K562 (cell line): ENCODE measurements at regions not wholly inside any gene's neighbourhood (a gene's known extent, or its start where the extent isn't known, plus 50 kb on each side); places are given as distances from the start of the nearest gene placed in this dataset.

Experiments
- ATAC-seq: fragments of 200-7000 bp; cut with Tn5 transposase; 3 replicates; pipeline ENCODE4 v1.9.1; 2020; ENCODE audit warnings: moderate library complexity
- BruUV-seq: library from RNA; stranded (reverse); fragments of 400-500 nt; replicated peaks from 2 replicates; lab custom pipeline; 2021; lab: Mats Ljungman, UMichigan
- CTCF ChIA-PET: fragments of 300-600 bp; formaldehyde crosslinking; extraction: SDS; loops from one replicate; lab custom pipeline; 2021; ENCODE audit warnings: low intra/inter-chr PET ratio; lab: Yijun Ruan, JAX
- POLR2A ChIA-PET: fragments of 300-600, 350-650 bp; sonication (Branson Sonifier 250); formaldehyde crosslinking; extraction: SDS; loops from one replicate; lab custom pipeline; 2021; ENCODE audit warnings: antibody characterized with exemption, inconsistent platforms; lab: Yijun Ruan, JAX
- DNase-seq, 4 experiments: peaks; one replicate each; pipeline versions ENCODE4 v3.0.0 to v3.0.0-alpha.2; 2011 to 2018; ENCODE audit warnings: low spot score in 3 of 4, mixed read lengths in 3 of 4; ENCODE audit errors: extremely low read depth in 1 of 4
- FAIRE-seq: peaks from 2 replicates; lab custom pipeline; 2011; peaks lifted over from hg19 to GRCh38; lab: Jason Lieb, UNC
- H2AFZ ChIP-seq: 2 replicates; pipeline ENCODE4 v1.6.0; 2011; ENCODE audit warnings: low read depth, low read length, control low read depth, inconsistent platforms
- H3K27ac ChIP-seq: fragments of 200-600 bp; 3 replicates; pipeline ENCODE4 v1.8.0; 2011; ENCODE audit warnings: low read depth, mild to moderate bottlenecking, control low read depth, inconsistent platforms, low read length, moderate library complexity, mixed read lengths; ENCODE audit errors: extremely low read depth
- H3K27me3 ChIP-seq, 2 experiments: fragments of 300-600 bp in 1 of 2; 2 replicates in 1 of 2; 3 replicates in 1 of 2; pipeline versions ENCODE4 v1.6.0 to v1.8.0; 2011; ENCODE audit warnings: inconsistent platforms in 2 of 2, low read length in 2 of 2, mild to moderate bottlenecking in 1 of 2, mixed read lengths in 1 of 2, moderate library complexity in 1 of 2; ENCODE audit not compliant: control insufficient read depth in 2 of 2, insufficient read depth in 2 of 2
- H3K36me3 ChIP-seq: fragments of 300-600 bp; 3 replicates; pipeline ENCODE4 v1.8.0; 2011; ENCODE audit warnings: mild to moderate bottlenecking, low read length, inconsistent platforms; ENCODE audit not compliant: control insufficient read depth, insufficient read depth
- H3K4me1 ChIP-seq, 2 experiments: fragments of 200-600 bp in 1 of 2; replicated peaks in 1 of 2; 2 replicates in 1 of 2; 3 replicates in 1 of 2; pipeline versions ENCODE4 v1.5.1 to v1.8.0; 2011; ENCODE audit warnings: inconsistent platforms in 2 of 2, low read length in 2 of 2, mild to moderate bottlenecking in 1 of 2, mixed read lengths in 1 of 2, moderate library complexity in 1 of 2; ENCODE audit not compliant: control insufficient read depth in 2 of 2, insufficient read depth in 2 of 2
- H3K4me2 ChIP-seq: 2 replicates; pipeline ENCODE4 v1.6.1; 2011; ENCODE audit warnings: low read length, control low read depth, inconsistent platforms, mixed read lengths; ENCODE audit not compliant: insufficient read depth
- H3K4me3 ChIP-seq: fragments of 200-600 bp; sonication (generic), shearing (Covaris generic); 2 replicates; pipeline ENCODE4 v1.5.1; 2016; ENCODE audit warnings: control low read depth, inconsistent platforms
- H3K79me2 ChIP-seq: fragments of 200-600 bp; 3 replicates; pipeline ENCODE4 v1.8.0; 2011; ENCODE audit warnings: low read length, inconsistent platforms; ENCODE audit not compliant: control insufficient read depth, insufficient read depth
- H3K9ac ChIP-seq, 2 experiments: 2 replicates each; pipeline versions ENCODE4 v1.6.0 to v1.6.1; 2011; ENCODE audit warnings: low read depth in 2 of 2, low read length in 2 of 2, control low read depth in 1 of 2, inconsistent platforms in 1 of 2, mild to moderate bottlenecking in 1 of 2, mixed read lengths in 1 of 2; ENCODE audit not compliant: insufficient read depth in 1 of 2
- H3K9me1 ChIP-seq: one replicate; pipeline ENCODE4 v1.6.0; 2011; ENCODE audit warnings: inconsistent platforms, mild to moderate bottlenecking, low read length, moderate library complexity; ENCODE audit not compliant: control insufficient read depth, insufficient read depth
- H3K9me3 ChIP-seq: replicated peaks from 2 replicates; pipeline ENCODE4 v1.5.1; 2011; ENCODE audit warnings: low read depth, low read length, inconsistent platforms; ENCODE audit not compliant: control insufficient read depth, insufficient read depth
- H4K20me1 ChIP-seq: replicated peaks from 2 replicates; pipeline ENCODE4 v1.6.1; 2011; ENCODE audit warnings: low read length, inconsistent platforms, mixed read lengths; ENCODE audit not compliant: control insufficient read depth, insufficient read depth
- NR1H2 ChIP-seq: sonication (generic); formaldehyde crosslinking; IDR thresholded peaks from 2 replicates; pipeline ENCODE4 v1.4.0; 2020; ENCODE audit warnings: mild to moderate bottlenecking, missing genetic modification reagents
- TRIM28 ChIP-seq: fragments of 450-650 bp; IDR thresholded peaks from 2 replicates; pipeline ENCODE4 v1.6.1; 2017
- ZFP30 ChIP-seq: fragments of 250-450 bp; sonication (Bioruptor Pico); IDR thresholded peaks from 2 replicates; pipeline ENCODE4 v1.8.0; 2022; ENCODE audit warnings: moderate library complexity, mild to moderate bottlenecking, inconsistent platforms, borderline replicate concordance
- ZNF586 ChIP-seq: fragments of 450-650 bp; formaldehyde crosslinking; conservative IDR thresholded peaks from 2 replicates; pipeline ENCODE4 v1.4.0; 2020; ENCODE audit warnings: mild to moderate bottlenecking, moderate library complexity
- ZNF778 ChIP-seq: fragments of 450-650 bp; formaldehyde crosslinking; IDR thresholded peaks from 2 replicates; pipeline ENCODE4 v1.4.0; 2020; ENCODE audit warnings: mild to moderate bottlenecking, moderate library complexity
- WGBS: fragments of 100-300 bp; shearing (Covaris generic); methylation state at CpG from one replicate; pipeline ENCODE4 v1.1.6; 2016; ENCODE audit warnings: low coverage, mixed read lengths; ENCODE audit not compliant: insufficient coverage; ENCODE audit errors: missing lambda C conversion rate; 5-methylcytosine and 5-hydroxymethylcytosine counted together
- in situ Hi-C: fragments of 300-500 bp; cut with MboI; formaldehyde crosslinking; loops from 4 replicates; pipeline ENCODE4 v1.15.0; 2018; ENCODE audit warnings: inconsistent platforms, mixed read lengths
- intact Hi-C: fragments of 100-400 bp; cut with micrococcal nuclease; formaldehyde crosslinking; loops from 2 replicates; pipeline ENCODE4 v1.14.2; 2022
- TF ChIP-seq, protein P1 (sequence below): sonication (generic); formaldehyde crosslinking; IDR thresholded peaks from 2 replicates; pipeline ENCODE4 v1.8.1; 2023; ENCODE audit warnings: mild to moderate bottlenecking, missing genetic modification reagents
- TF ChIP-seq, protein P2 (sequence below): fragments of 450-650 bp; IDR thresholded peaks from 2 replicates; pipeline ENCODE4 v1.6.1; 2016; ENCODE audit warnings: missing biosample characterization, missing genetic modification characterization

DNA sequence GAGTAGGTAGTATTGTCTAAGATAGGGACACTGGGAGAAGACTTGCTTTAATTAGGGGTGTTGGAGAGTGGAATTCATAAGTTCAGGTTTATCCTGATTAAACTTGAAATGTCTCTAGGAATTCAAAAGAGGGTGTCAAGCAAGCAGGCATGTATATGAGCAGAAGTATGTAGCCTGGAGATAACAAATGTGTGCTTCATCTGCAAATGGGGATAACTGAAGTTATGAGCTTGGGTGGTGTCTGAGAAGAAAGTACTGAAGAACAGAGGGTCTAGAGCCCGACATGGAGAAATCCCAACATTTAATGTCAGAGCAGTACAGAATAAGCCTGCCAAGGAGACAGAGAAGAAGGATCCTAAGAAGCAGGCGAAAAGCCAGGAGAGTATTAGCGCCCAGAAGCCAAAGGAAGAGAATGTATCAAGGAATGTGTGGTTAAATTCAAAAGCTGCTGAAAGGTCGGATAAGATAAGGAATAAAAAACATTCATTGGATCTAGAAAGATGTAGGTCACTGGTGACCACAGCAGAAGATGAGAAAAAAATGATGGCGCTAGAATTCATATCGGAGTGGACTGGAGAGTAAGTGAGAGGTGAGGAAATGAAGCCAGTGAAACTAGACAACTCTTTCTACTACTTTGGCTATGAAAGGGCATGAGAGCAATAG lies 401.5 kb upstream of the PIK3R1 start (continued):
- TF ChIP-seq, protein P1, sequence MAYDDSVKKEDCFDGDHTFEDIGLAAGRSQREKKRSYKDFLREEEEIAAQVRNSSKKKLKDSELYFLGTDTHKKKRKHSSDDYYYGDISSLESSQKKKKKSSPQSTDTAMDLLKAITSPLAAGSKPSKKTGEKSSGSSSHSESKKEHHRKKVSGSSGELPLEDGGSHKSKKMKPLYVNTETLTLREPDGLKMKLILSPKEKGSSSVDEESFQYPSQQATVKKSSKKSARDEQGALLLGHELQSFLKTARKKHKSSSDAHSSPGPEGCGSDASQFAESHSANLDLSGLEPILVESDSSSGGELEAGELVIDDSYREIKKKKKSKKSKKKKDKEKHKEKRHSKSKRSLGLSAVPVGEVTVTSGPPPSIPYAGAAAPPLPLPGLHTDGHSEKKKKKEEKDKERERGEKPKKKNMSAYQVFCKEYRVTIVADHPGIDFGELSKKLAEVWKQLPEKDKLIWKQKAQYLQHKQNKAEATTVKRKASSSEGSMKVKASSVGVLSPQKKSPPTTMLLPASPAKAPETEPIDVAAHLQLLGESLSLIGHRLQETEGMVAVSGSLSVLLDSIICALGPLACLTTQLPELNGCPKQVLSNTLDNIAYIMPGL = no peak

DNA sequence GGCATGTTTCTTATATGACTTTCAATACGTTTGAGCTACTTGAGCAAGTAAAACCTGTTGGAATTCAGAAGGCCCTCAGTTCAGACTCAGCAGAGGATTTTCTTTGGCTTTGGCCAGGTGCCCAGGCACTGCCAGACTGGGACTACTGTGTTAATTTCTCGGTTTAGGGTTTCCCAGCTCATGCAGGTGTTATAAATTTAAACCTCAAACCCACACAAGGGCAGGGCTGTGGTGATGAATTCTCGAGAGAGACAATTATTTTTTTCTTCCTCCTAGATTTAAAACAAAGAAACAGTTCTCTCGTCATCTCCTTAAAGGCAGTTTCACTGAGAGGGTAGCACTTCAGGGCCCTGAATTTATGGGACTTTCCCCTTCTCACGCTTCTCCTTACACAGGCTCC lies 406.0 kb upstream of the PIK3R1 start:
- no peaks in the 10 kb centered on the region for H3K27me3 ChIP-seq
- ATAC-seq = no peak
- TF ChIP-seq ZNF778 (CRISPR knock-in tag) (no peak), ZNF586 (no peak), TRIM28 (no peak), ZFP30 (CRISPR knock-in tag) (no peak), NR1H2 (CRISPR knock-in tag) (no peak)
- TF ChIP-seq, protein P2, sequence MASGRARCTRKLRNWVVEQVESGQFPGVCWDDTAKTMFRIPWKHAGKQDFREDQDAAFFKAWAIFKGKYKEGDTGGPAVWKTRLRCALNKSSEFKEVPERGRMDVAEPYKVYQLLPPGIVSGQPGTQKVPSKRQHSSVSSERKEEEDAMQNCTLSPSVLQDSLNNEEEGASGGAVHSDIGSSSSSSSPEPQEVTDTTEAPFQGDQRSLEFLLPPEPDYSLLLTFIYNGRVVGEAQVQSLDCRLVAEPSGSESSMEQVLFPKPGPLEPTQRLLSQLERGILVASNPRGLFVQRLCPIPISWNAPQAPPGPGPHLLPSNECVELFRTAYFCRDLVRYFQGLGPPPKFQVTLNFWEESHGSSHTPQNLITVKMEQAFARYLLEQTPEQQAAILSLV (tag) = no peak
- TF ChIP-seq, all 486 proteins: peak for 0
- DNase-seq (no peak), FAIRE-seq (no peak)
- CTCF ChIA-PET = no interaction called here
- 14% methylated on average over 5 of the region's 5 CpGs for WGBS
- POLR2A ChIA-PET = no interaction called here
- Histone ChIP-seq H3K4me3 (no peak overlapping the region), H3K9ac (no peak overlapping the region), H3K4me1 (peaks cover 0 to 4% of the 10 kb centered on the region in 2 experiments; a peak in 2 of 5 replicates), H4K20me1 (0 out of 2 replicates have a peak, but pooled peaks cover 3% of the 10 kb centered on the region), H3K9me3 (no peaks in the 10 kb centered on the region), H3K4me2 (no peak overlapping the region), H3K79me2 (peaks cover 5% of the 10 kb centered on the region; the same call in 2 of the 3 replicates), H3K27ac (no peak overlapping the region), H3K9me1 (no peaks in the 10 kb centered on the region), H2AFZ (no peak overlapping the region), H3K36me3 (no peaks in the 10 kb centered on the region)
- BruUV-seq = no TSS peak
- in situ Hi-C loops (no loop called here), intact Hi-C loops (no loop called here)
